ENCODE measurements at regions not wholly inside any gene's neighbourhood (a gene's known extent, or its start where the extent isn't known, plus 50 kb on each side); places are given as distances from the start of the nearest gene placed in this dataset.

GRCh38 chr14:98243332-98243731 lies 1028.7 kb downstream of the BCL11B start:
- TF ChIP-seq MAX (IDR thresholded peaks at IDR 0.05; ENCODE audit: low read depth, low read length) (no peak), POLR2A (IDR thresholded peaks at IDR 0.05; ENCODE audit: extremely low read depth, insufficient read length) (no peak), CTCF (IDR thresholded peaks at IDR 0.05; ENCODE audit: low read depth, low read length) (no peak), MYC (IDR thresholded peaks at IDR 0.05; ENCODE audit: low read depth, low read length) (no peak)
- DNase-seq (ENCODE audit: low read depth) = no peak
- no peak overlapping the region for H3K4me3 ChIP-seq (ENCODE audit: low read depth, low read length)

DNA sequence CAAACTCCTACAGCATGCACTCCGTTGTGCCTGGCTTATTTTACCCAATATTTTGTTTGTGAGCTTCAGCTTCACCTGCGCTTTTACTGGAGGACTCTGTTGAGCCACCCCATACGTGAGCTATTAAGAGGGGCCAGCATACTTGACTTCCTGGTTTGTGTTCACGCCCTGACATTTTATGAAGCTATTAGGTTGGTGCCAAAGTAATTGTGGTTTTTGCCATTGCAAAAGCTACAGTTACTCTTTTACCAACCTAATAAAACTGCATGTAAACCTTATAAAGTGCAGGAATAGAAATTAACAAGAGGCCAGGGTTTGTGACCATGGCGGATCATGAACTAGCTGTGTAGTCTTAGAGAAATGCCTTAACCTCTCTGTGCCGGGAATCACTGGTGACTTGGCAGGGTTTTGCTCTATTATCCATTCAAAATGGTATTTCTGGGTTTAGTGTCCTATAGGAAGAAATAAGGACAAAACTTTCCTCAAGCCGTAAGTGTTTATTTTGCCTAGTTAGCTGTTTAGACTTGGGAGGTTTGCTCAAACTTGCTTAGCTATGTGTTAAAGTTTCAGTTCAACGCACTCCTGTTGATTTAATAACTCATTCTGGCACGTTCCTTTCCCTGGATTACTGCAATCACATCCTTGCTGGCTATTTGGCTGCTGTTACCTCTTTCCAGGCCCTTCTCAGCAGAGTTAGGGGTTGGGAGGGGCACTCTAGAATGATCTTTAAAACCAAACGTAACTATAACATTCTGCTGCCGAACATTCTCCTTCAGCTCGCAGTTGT lies 1027.6 kb downstream of the BCL11B start:
- no peak for TF ChIP-seq MYC (IDR thresholded peaks at IDR 0.05; ENCODE audit: low read depth, low read length)
- no peak overlapping the region for H3K4me3 ChIP-seq (ENCODE audit: low read depth, low read length)
- DNase-seq (ENCODE audit: low read depth) = no peak

GRCh38 chr14:98244966-98245569 lies 1026.9 kb downstream of the BCL11B start:
- TF ChIP-seq MAX (IDR thresholded peaks at IDR 0.05; ENCODE audit: low read depth, low read length) = no peak

DNA sequence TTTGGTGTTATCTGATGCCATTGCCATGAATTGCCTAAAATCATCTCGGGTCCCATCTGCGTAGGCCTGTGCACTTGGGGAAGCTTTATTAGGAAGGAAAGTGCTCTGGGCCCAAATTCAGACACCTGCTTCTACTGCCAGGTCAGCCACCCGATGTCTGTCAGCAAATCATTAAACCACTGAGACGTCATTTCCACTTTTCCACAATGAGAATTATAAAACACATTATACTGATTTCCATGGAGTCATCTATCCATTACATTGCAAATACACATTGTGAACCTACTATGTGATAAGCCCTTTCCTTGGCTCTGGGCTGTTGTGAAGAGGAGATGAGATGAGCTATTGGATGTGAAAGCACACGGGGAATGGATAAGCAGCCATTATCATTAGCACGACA lies 1022.9 kb downstream of the BCL11B start:
- H3K4me3 ChIP-seq (ENCODE audit: low read depth, low read length) = no peak overlapping the region
- no peak for DNase-seq (ENCODE audit: low read depth)
- no peak for TF ChIP-seq CTCF (IDR thresholded peaks at IDR 0.05; ENCODE audit: low read depth, low read length)
- no peak for TF ChIP-seq MYC (IDR thresholded peaks at IDR 0.05; ENCODE audit: low read depth, low read length)
- no peak for TF ChIP-seq MAX (IDR thresholded peaks at IDR 0.05; ENCODE audit: low read depth, low read length)
- no peak for TF ChIP-seq POLR2A (IDR thresholded peaks at IDR 0.05; ENCODE audit: extremely low read depth, insufficient read length)

More at GRCh38 chr14:98244966-98245569, 1026.9 kb downstream of the BCL11B start:
- H3K4me3 ChIP-seq (ENCODE audit: low read depth, low read length) = no peak overlapping the region
- DNase-seq (ENCODE audit: low read depth) = no peak

- H3K4me3 ChIP-seq (ENCODE audit: low read depth, low read length) = no peak overlapping the region
- DNase-seq (ENCODE audit: low read depth) = no peak
- TF ChIP-seq MAX (IDR thresholded peaks at IDR 0.05; ENCODE audit: low read depth, low read length) = no peak
- TF ChIP-seq MYC (IDR thresholded peaks at IDR 0.05; ENCODE audit: low read depth, low read length) = no peak
- TF ChIP-seq CTCF (IDR thresholded peaks at IDR 0.05; ENCODE audit: low read depth, low read length) = no peak
- TF ChIP-seq POLR2A (IDR thresholded peaks at IDR 0.05; ENCODE audit: extremely low read depth, insufficient read length) = no peak
Measured at GRCh38 chr14:98249476-98249875, 1022.5 kb downstream of the BCL11B start.

GRCh38 chr14:98252820-98253219 lies 1019.2 kb downstream of the BCL11B start:
- TF ChIP-seq CTCF (IDR thresholded peaks at IDR 0.05; ENCODE audit: low read depth, low read length) = no peak
- TF ChIP-seq MYC (IDR thresholded peaks at IDR 0.05; ENCODE audit: low read depth, low read length) = no peak
- TF ChIP-seq MAX (IDR thresholded peaks at IDR 0.05; ENCODE audit: low read depth, low read length) = no peak
- TF ChIP-seq POLR2A (IDR thresholded peaks at IDR 0.05; ENCODE audit: extremely low read depth, insufficient read length) = no peak
- DNase-seq (ENCODE audit: low read depth) = no peak
- H3K4me3 ChIP-seq (ENCODE audit: low read depth, low read length) = no peak overlapping the region

Data from NB4 (cell line).